Activated naive CD4-positive, alpha-beta T cell treated with anti-CD3 and anti-CD28 coated beads, Interleukin-2, amount 50 U/mL, for 72 hours (primary cell): ENCODE measurements at regions not wholly inside any gene's neighbourhood (a gene's known extent, or its start where the extent isn't known, plus 50 kb on each side); places are given as distances from the start of the nearest gene placed in this dataset.

Experiments used
- ATAC-seq, 2 donors: fragments of 150-1000 bp; cut with Tn5 transposase; 2 replicates each; pipeline ENCODE4 v1.10.0; 2021; ENCODE audit warnings: mild to moderate bottlenecking in 2 of 2, moderate library complexity in 2 of 2
- DNase-seq, 2 donors: peaks; one replicate each; pipeline ENCODE4 v3.0.0; 2021 to 2022; ENCODE audit warnings: low spot score in 2 of 2
- H3K27ac Mint-ChIP-seq, 2 donors: one replicate each; pipeline ENCODE4 v1.8.0; 2022; ENCODE audit warnings: mild to moderate bottlenecking in 2 of 2, mixed read lengths in 2 of 2
- H3K36me3 Mint-ChIP-seq, 2 donors: one replicate each; pipeline ENCODE4 v1.8.0; 2022; ENCODE audit warnings: mixed read lengths in 2 of 2
- H3K9me3 Mint-ChIP-seq, 2 donors: one replicate each; pipeline ENCODE4 v1.8.0; 2022; ENCODE audit warnings: mixed read lengths in 2 of 2

DNA sequence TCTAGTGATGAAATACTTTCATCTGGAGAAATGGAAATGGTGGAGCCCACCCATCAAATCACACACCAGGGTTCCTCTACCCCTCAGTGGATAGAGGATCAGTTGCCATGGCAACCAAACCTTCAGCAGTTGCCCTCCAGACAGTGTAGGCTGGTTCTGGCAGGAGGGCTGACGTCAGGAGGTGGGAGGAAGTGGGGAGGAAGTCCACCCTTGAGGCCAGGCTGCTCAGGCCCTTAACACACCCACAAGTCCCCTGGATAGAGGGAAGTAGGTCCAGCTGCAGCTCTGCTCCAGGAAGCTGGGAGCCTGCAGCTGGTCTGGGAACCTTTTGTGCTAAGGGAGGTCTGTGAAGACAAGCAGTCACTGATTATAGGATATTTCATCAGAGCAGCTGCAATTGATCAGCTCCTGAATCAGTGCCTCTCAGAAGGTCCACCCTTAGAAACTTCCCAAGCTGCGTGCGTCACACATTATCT is 186.6 kb downstream of the MTX2 start:
- ATAC-seq (no peak), DNase-seq (no peak)
- H3K27ac Mint-ChIP-seq = no peak overlapping the region
- H3K9me3 Mint-ChIP-seq = no peaks in the 10 kb centered on the region
- no peaks in the 10 kb centered on the region for H3K36me3 Mint-ChIP-seq

GRCh38 chr2:176457481-176457880 is 188.2 kb downstream of the MTX2 start:
- Mint-ChIP-seq H3K36me3 (no peaks in the 10 kb centered on the region), H3K9me3 (no peaks in the 10 kb centered on the region), H3K27ac (no peak overlapping the region)
- DNase-seq (no peak), ATAC-seq (no peak)

DNA sequence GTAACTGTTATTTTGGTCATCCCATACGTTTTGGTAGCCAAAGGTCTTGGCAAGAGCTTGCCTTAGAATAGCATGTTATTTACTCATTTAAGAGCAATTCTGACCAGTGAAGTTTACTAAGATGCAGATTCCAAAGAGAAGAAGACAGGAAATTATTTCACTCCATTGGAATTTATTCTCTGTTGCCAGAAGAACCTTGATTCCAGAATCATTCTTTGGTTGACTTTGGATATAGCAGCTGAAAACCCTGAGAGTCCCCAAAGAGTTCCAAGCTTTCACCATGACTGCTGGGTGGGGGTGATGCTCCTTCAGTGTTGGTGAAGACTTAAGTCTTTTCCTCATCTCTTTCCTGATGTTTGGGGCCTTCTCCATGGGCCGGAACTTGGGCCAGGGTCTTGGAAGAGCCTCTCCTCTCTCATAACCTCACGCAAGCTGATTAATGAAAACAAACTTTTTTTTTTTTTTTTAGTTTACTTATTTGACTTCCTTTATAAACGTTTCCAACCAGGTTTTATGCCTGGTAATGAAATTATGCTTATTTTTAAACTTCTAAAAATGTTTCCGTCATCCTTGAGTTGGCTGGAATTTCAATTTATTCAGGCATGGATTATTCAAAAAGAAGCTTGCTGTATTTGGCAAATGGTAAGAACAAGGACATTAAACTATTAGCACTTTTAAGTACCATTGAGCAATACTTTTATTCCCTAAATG is 192.0 kb downstream of the MTX2 start:
- no peak overlapping the region for H3K27ac Mint-ChIP-seq
- no peak for ATAC-seq
- no peaks in the 10 kb centered on the region for H3K36me3 Mint-ChIP-seq
- no peak for DNase-seq
- H3K9me3 Mint-ChIP-seq = no peaks in the 10 kb centered on the region

DNA sequence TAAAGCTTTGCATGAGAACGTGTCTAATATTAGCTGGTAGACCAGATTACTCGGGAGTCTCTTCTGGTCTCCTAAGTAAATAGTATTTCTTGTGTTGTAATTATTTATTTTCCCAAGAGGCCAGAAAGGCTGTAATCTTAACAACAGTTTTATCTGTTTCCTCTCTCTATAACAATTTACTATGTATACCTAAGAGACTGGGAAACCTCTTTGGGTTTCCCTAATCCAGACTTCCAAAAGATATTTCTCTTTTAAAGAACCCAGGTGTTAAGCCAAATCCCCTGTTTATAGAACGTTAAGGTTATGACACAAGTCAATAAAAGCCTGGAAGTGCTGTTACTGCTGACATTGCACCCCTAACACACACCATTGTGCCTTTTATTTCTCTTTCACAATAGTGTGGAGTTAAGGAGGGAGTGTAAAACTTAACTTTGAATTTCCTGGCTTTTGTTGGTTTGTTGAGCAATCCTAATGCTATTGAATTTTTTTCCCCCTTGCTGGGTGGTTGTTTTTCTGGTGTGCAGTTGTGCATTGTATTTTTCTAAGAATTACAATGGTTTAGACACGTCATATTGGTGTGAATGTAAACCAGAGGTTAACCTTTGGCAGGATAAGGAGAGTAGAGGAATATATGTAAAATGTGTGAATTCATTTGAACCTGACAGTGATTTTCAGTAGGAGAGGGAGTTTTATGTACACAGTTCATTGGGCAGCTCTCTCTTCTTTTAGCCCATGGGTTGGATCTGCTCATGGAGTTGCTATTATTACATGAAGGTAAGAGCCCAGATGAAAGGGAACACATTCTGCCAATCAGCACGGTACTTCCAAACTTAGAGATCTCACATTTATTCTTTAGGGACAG is 192.8 kb downstream of the MTX2 start:
- ATAC-seq (no peak), DNase-seq (no peak)
- H3K36me3 Mint-ChIP-seq = no peaks in the 10 kb centered on the region
- no peaks in the 10 kb centered on the region for H3K9me3 Mint-ChIP-seq
- H3K27ac Mint-ChIP-seq = no peak overlapping the region

- no peak overlapping the region for H3K27ac Mint-ChIP-seq
- H3K36me3 Mint-ChIP-seq = no peaks in the 10 kb centered on the region
- no peaks in the 10 kb centered on the region for H3K9me3 Mint-ChIP-seq
Observed at GRCh38 chr2:176463546-176463945, 194.3 kb downstream of the MTX2 start.

DNA sequence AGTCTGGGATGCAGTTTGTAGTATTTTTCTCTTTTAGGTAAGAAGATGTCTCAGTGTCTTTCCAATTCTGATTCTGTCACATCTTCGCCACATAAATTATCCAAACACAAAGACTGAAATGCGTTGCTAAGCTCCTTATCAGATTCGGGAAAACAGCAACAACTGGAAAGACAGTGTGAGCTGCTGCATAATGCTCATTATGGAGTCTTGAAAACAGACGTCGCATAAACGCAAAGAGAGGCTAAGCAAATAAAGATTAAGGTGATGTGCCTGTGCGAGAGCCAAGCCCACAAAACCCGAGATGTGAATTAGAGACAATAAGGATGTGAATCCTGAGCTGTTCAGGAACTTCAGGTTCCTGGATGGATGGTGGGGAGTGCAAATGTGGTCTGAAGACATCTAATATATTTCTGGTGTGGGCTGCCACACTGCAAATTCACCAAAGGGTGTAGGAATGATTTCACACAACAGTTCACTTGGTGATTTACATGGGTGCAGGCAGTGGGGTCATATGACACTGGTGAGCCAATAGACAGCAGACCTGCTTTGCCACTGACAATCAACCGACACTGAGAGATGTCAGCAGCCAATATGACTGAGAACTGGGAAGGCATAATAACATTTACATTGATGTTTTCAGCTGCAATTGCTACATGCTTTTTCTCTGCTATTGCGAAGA is 195.8 kb downstream of the MTX2 start:
- Mint-ChIP-seq H3K27ac (no peak overlapping the region), H3K9me3 (no peaks in the 10 kb centered on the region), H3K36me3 (no peaks in the 10 kb centered on the region)
- DNase-seq (no peak), ATAC-seq (no peak)

More at GRCh38 chr2:176463546-176463945, 194.3 kb downstream of the MTX2 start:
- DNase-seq = no peak
- no peak for ATAC-seq

DNA sequence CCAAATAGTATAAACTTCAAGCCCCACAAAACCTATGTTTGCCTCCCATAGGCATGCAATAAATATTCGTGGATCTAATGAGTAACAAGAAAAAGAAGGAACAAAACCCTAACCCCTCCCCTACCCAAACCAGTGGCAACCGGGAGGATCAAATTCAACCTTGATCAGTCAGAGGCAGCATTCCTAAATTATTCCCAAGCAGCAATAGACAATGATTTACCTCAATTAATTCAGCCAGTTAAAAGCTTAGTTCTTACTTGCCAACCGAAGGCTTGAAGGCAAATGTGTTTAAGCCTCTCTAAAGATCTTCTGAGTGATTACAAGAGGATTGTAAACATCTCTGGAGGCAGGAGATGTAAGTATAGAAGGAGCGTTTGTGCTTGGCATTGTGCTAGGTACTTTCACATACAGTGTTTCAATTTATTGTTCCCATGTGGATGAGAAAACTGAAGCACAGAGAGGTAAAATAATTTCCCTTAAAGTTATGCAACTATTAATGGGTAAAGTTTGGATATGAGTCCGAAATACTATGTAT is 197.7 kb downstream of the MTX2 start:
- no peak overlapping the region for H3K27ac Mint-ChIP-seq
- DNase-seq (no peak), ATAC-seq (no peak)
- no peaks in the 10 kb centered on the region for H3K36me3 Mint-ChIP-seq
- H3K9me3 Mint-ChIP-seq = no peaks in the 10 kb centered on the region

GRCh38 chr2:176467595-176467994 is 198.4 kb downstream of the MTX2 start:
- ATAC-seq = no peak
- no peak for DNase-seq
- Mint-ChIP-seq H3K27ac (no peak overlapping the region), H3K36me3 (no peaks in the 10 kb centered on the region), H3K9me3 (no peaks in the 10 kb centered on the region)

- ATAC-seq (no peak), DNase-seq (no peak)
- Mint-ChIP-seq H3K9me3 (no peaks in the 10 kb centered on the region), H3K36me3 (no peaks in the 10 kb centered on the region), H3K27ac (no peak overlapping the region)
Observed at GRCh38 chr2:176468457-176469113, 199.3 kb downstream of the MTX2 start.

- Mint-ChIP-seq H3K9me3 (peaks cover 8 to 14% of the 10 kb centered on the region in 2 donors), H3K27ac (no peak overlapping the region), H3K36me3 (peaks cover 8 to 15% of the 10 kb centered on the region in 2 donors)
- no peak for DNase-seq
- no peak for ATAC-seq
Observed at GRCh38 chr2:176470713-176471112, 201.5 kb downstream of the MTX2 start.

- H3K27ac Mint-ChIP-seq = no peak overlapping the region
- DNase-seq = no peak
- peaks cover 8 to 15% of the 10 kb centered on the region in 2 donors for H3K36me3 Mint-ChIP-seq
- ATAC-seq = no peak
- H3K9me3 Mint-ChIP-seq = peaks cover 8 to 14% of the 10 kb centered on the region in 2 donors
Observed at GRCh38 chr2:176471949-176472348, 202.7 kb downstream of the MTX2 start.

DNA sequence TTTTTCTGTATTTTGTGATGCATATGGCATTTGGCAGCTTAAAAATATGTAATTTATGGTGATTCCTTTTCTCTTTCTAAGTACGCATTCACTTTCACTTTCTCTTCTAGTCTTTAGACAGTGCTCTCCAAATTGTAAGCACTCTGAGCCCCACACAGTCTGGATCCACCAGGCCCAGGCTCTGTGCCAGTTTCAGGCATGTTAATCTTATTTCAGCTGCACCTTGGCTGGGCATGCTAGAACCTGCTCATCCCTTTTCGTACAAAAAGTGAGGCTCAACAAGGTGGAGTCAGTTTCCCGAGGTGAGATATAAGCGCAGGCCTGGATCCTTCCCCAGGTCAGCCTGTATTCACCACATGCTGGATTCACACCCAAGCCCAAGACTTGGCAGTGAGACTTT is 203.9 kb downstream of the MTX2 start:
- Mint-ChIP-seq H3K27ac (peak overlapping the region in 1 of 2 donors; percentile 80), H3K9me3 (peaks cover 8 to 19% of the 10 kb centered on the region in 2 donors), H3K36me3 (peaks cover 8 to 15% of the 10 kb centered on the region in 2 donors)
- ATAC-seq (peak; percentile 66 to 67), DNase-seq (peak in 1 of 2 donors; percentile 10)

DNA sequence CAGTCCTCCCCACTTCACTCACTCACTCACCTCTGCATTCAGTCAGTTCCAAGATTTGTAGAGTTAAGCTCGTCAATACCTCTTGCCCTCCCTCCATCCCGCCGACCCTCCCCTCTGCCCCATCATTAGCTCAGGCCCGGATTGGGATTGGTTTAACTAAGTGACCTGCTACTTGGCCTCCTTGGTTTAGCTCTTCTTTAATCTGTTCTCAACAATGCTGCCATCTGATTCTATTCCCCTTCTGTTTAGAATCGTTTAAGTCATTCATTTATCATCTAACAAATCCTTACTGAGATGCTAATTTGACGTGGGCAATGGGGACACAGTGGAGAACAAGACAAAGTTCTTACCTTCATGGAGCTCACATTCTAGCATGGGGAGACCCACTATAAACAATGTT is 204.6 kb downstream of the MTX2 start:
- ATAC-seq (no peak), DNase-seq (no peak)
- Mint-ChIP-seq H3K9me3 (peaks cover 8 to 19% of the 10 kb centered on the region in 2 donors), H3K36me3 (peaks cover 8 to 15% of the 10 kb centered on the region in 2 donors), H3K27ac (peak overlapping the region in 1 of 2 donors; percentile 80)

- H3K9me3 Mint-ChIP-seq = peaks cover 8 to 19% of the 10 kb centered on the region in 2 donors
- ATAC-seq = no peak
- H3K36me3 Mint-ChIP-seq = peaks cover 8 to 15% of the 10 kb centered on the region in 2 donors
- no peak for DNase-seq
- H3K27ac Mint-ChIP-seq = no peak overlapping the region
Observed at GRCh38 chr2:176477336-176477735, 208.1 kb downstream of the MTX2 start.

- DNase-seq (no peak), ATAC-seq (no peak)
- H3K9me3 Mint-ChIP-seq = peaks cover 2 to 7% of the 10 kb centered on the region in 2 donors
- peaks cover 1 to 3% of the 10 kb centered on the region in 2 donors for H3K36me3 Mint-ChIP-seq
- H3K27ac Mint-ChIP-seq = no peak overlapping the region
Observed at GRCh38 chr2:176479961-176480360, 210.7 kb downstream of the MTX2 start.

- peaks cover 0 to 5% of the 10 kb centered on the region in 2 donors for H3K9me3 Mint-ChIP-seq
- no peak overlapping the region for H3K27ac Mint-ChIP-seq
- no peak for DNase-seq
- ATAC-seq = no peak
- H3K36me3 Mint-ChIP-seq = no peaks in the 10 kb centered on the region
Observed at GRCh38 chr2:176482107-176482506, 212.9 kb downstream of the MTX2 start.
